Body of pancreas (tissue), 4 donors: ENCODE measurements at regions not wholly inside any gene's neighbourhood (a gene's known extent, or its start where the extent isn't known, plus 50 kb on each side); places are given as distances from the start of the nearest gene placed in this dataset.

Experiments
- ATAC-seq: fragments of 150-250 bp; one replicate; pipeline ENCODE4 v1.9.1; 2016
- DNase-seq, 4 donors: peaks; one replicate each; pipeline ENCODE4 v3.0.0-alpha.2; 2019
- H3K27ac ChIP-seq, 4 donors: fragments of 200-600 bp; sonication (generic); 1 replicate in 3 of 4; 2 replicates in 1 of 4; pipeline versions ENCODE4 v1.5.1 to v1.6.1; 2016 to 2019; ENCODE audit warnings: mild to moderate bottlenecking in 1 of 4, mixed read lengths in 1 of 4, moderate library complexity in 1 of 4
- H3K27me3 ChIP-seq, 2 donors: fragments of 200-600 bp; sonication (generic); one replicate each; pipeline ENCODE4 v1.6.0; 2016; ENCODE audit warnings: mild to moderate bottlenecking in 1 of 2
- H3K36me3 ChIP-seq, 2 donors: fragments of 200-600 bp; sonication (generic); replicated peaks in 1 of 2; 2 replicates each; pipeline ENCODE4 v1.5.1; 2016; ENCODE audit warnings: low read depth in 2 of 2; ENCODE audit not compliant: insufficient read depth in 1 of 2
- H3K4me1 ChIP-seq: fragments of 200-600 bp; sonication (generic); one replicate; pipeline ENCODE4 v1.6.0; 2016
- H3K4me3 ChIP-seq, 2 donors: fragments of 200-600 bp; sonication (generic); 1 replicate in 1 of 2; 2 replicates in 1 of 2; pipeline ENCODE4 v1.5.1; 2016 to 2019
- H3K9me3 ChIP-seq, 3 donors: fragments of 200-600 bp; sonication (generic); 1 replicate in 2 of 3; 2 replicates in 1 of 3; pipeline ENCODE4 v1.5.1; 2016
- CTCF ChIP-seq, 7 experiments: fragments of 450-650 bp in 4 of 7; fragments of 200-600 bp in 3 of 7; sonication (generic) in 3 of 7; IDR thresholded peaks; one replicate each; pipeline ENCODE4 v1.5.1; 2016 to 2019; ENCODE audit warnings: antibody characterized with exemption in 7 of 7
- POLR2A ChIP-seq, 3 donors: fragments of 450-650 bp; IDR thresholded peaks; one replicate each; pipeline ENCODE4 v1.6.1; 2016; ENCODE audit warnings: antibody characterized with exemption in 3 of 3, mild to moderate bottlenecking in 2 of 3
- WGBS, 2 donors: methylation state at CpG; one replicate each; pipeline ENCODE4 v1.1.5; 2017; 5-methylcytosine and 5-hydroxymethylcytosine counted together
- intact Hi-C: fragments of 100-400 bp; cut with DNase I; formaldehyde crosslinking; loops from one replicate; pipeline ENCODE4 v1.15.1; 2023

DNA sequence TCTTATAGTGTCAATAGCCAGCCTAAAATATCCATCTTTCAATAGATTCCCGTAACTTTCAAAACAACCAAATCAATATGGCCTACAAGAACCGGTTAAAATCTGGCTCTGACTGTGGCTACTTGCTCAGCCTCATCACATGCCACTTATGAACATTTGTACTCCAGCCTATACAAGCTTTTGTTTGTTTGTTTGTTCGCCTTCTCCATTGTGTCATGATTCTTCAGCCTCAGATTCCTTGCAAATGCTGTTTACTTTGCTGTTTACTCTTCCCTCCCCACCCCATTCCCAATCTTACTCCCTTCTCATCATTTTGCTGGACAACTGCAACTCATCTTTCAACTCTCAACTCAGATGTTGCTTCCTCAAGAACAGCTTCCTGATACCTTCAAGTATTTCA is 161.2 kb downstream of the CAPZA3 start:
- TF ChIP-seq CTCF (IDR thresholded peaks at IDR 0.05) (no peak), POLR2A (IDR thresholded peaks at IDR 0.05) (no peak)
- no peak for ATAC-seq
- 82 to 88% methylated on average over 3 of the region's 3 CpGs for WGBS, 2 donors
- Histone ChIP-seq H3K4me1 (no peaks in the 10 kb centered on the region), H3K4me3 (no peak overlapping the region), H3K9me3 (no peaks in the 10 kb centered on the region), H3K27ac (no peak overlapping the region), H3K36me3 (no peaks in the 10 kb centered on the region), H3K27me3 (no peaks in the 10 kb centered on the region)
- intact Hi-C loops, result no loop called here
- no peak for DNase-seq

- H3K4me1 ChIP-seq, result no peaks in the 10 kb centered on the region
- ATAC-seq, result no peak
- no peaks in the 10 kb centered on the region for H3K27me3 ChIP-seq
- TF ChIP-seq CTCF (IDR thresholded peaks at IDR 0.05) (no peak), POLR2A (IDR thresholded peaks at IDR 0.05) (no peak)
- intact Hi-C loops, result no loop called here
- H3K36me3 ChIP-seq, result no peaks in the 10 kb centered on the region
- no peak overlapping the region for H3K4me3 ChIP-seq
- 88% methylated on average over 8 of the region's 8 CpGs for WGBS, 2 donors
- no peak overlapping the region for H3K27ac ChIP-seq
- H3K9me3 ChIP-seq, result no peaks in the 10 kb centered on the region
- no peak for DNase-seq
Measured at GRCh38 chr12:18899678-18900317, 161.9 kb downstream of the CAPZA3 start.

- ATAC-seq, result peak; percentile 53
- no peaks in the 10 kb centered on the region for H3K9me3 ChIP-seq
- TF ChIP-seq POLR2A (IDR thresholded peaks at IDR 0.05), result no peak
- TF ChIP-seq CTCF (IDR thresholded peaks at IDR 0.05), result no peak
- DNase-seq, result no peak
- no peak overlapping the region for H3K4me3 ChIP-seq
- H3K36me3 ChIP-seq, result no peaks in the 10 kb centered on the region
- intact Hi-C loops, result no loop called here
- H3K27me3 ChIP-seq, result no peaks in the 10 kb centered on the region
- H3K27ac ChIP-seq, result no peak overlapping the region
- peaks cover 6% of the 10 kb centered on the region for H3K4me1 ChIP-seq
- WGBS, 2 donors, result 43% methylated on average over 2 of the region's 2 CpGs
Measured at GRCh38 chr12:18905134-18905533, 167.2 kb downstream of the CAPZA3 start.

DNA sequence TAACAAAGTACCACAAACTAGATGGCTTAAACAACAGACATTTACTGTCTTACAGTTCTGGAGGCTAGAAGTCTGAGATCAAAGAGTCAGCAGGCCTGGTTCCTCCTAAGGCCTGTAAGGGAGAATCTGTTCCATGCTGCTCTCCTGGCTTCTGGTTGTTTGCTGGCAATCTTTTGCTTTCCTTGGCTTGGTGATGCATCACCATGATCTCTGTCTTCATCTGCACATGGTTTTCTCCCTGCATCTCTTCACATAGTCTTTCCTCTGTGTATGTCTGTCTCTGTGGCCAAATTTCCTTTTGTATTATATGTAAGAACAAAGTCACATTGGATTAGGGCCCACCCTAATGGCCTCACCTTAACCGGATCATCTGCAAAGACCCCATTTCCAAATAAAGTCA is 168.5 kb downstream of the CAPZA3 start:
- no peak for DNase-seq
- intact Hi-C loops, result no loop called here
- H3K27ac ChIP-seq, result no peak overlapping the region
- WGBS, 2 donors, result 84 to 97% methylated on average over 1 of the region's 1 CpG
- peaks cover 6% of the 10 kb centered on the region for H3K4me1 ChIP-seq
- no peak for TF ChIP-seq CTCF (IDR thresholded peaks at IDR 0.05)
- no peak for TF ChIP-seq POLR2A (IDR thresholded peaks at IDR 0.05)
- H3K27me3 ChIP-seq, result no peaks in the 10 kb centered on the region
- no peaks in the 10 kb centered on the region for H3K36me3 ChIP-seq
- H3K4me3 ChIP-seq, result no peak overlapping the region
- no peak for ATAC-seq
- no peaks in the 10 kb centered on the region for H3K9me3 ChIP-seq

DNA sequence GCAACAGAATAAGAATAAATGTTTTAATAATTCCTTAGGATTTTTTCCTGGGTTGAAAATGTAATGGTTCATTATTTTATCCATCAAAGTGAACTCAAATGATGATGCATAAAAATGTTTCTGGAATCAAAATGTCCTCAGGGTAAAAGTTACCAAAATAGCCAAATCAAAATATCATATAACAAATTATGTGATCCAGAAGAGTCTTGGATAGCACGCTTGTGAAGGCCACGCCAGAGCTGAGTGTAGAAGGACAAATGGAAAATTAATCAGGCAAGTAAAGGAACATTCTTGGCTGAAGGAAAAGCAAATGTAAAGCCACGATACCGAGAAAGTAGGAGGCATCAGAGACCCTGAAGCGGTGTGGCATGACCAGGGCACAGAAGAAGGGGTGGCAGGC is 169.2 kb downstream of the CAPZA3 start:
- Histone ChIP-seq H3K9me3 (no peaks in the 10 kb centered on the region), H3K4me3 (no peak overlapping the region), H3K27me3 (no peaks in the 10 kb centered on the region), H3K27ac (no peak overlapping the region), H3K4me1 (peaks cover 6% of the 10 kb centered on the region), H3K36me3 (no peaks in the 10 kb centered on the region)
- ATAC-seq, result no peak
- DNase-seq, result no peak
- TF ChIP-seq CTCF (IDR thresholded peaks at IDR 0.05) (no peak), POLR2A (IDR thresholded peaks at IDR 0.05) (no peak)
- intact Hi-C loops, result no loop called here
- WGBS, 2 donors, result 86 to 94% methylated on average over 5 of the region's 5 CpGs
